Neural progenitor cell (in vitro differentiated cells): ENCODE measurements at regions not wholly inside any gene's neighbourhood (a gene's known extent, or its start where the extent isn't known, plus 50 kb on each side); places are given as distances from the start of the nearest gene placed in this dataset.

Experiments
- CTCF ChIP-seq: fragments of 200-600 bp; sonication (generic); IDR thresholded peaks from 2 replicates; pipeline ENCODE4 v1.5.1; 2017; ENCODE audit warnings: antibody characterized with exemption, mild to moderate bottlenecking
- EZH2 ChIP-seq: fragments of 200-600 bp; sonication (generic); IDR thresholded peaks from 2 replicates; pipeline ENCODE4 v1.6.1; 2017; ENCODE audit warnings: antibody characterized with exemption, mild to moderate bottlenecking, moderate library complexity
- EZH2phosphoT487 ChIP-seq: fragments of 200-600 bp; sonication (generic); IDR thresholded peaks from 2 replicates; pipeline ENCODE4 v1.6.1; 2017; ENCODE audit warnings: antibody characterized with exemption

- TF ChIP-seq CTCF (no peak), EZH2 (no peak), EZH2phosphoT487 (no peak)
Measured at GRCh38 chr15:34657469-34658127, 74.1 kb upstream of the GOLGA8B start.
